ENCODE measurements at regions not wholly inside any gene's neighbourhood (a gene's known extent, or its start where the extent isn't known, plus 50 kb on each side); places are given as distances from the start of the nearest gene placed in this dataset.
A peak's percentile ranks its signal among the peaks of the same experiment; 100 is the strongest.

GRCh38 chr2:42979870-42980763, 187.7 kb upstream of the HAAO start:
- H3K4me1 ChIP-seq (ENCODE audit: control insufficient read depth, insufficient read depth, low read length): peaks cover 44% of the 10 kb centered on the region
- H3K27me3 ChIP-seq (ENCODE audit: control insufficient read depth, insufficient read depth, low read length): no peaks in the 10 kb centered on the region
- no peak overlapping the region for H3K4me3 ChIP-seq (ENCODE audit: low read depth, low read length)
- no peaks in the 10 kb centered on the region for H3K36me3 ChIP-seq (ENCODE audit: control insufficient read depth, insufficient read depth, low read length)
- 84% methylated on average over 16 of the region's 16 CpGs for WGBS (ENCODE audit: insufficient coverage)
- DNase-seq (ENCODE audit: low read depth in 4 of 6, low spot score in 6 of 6): no peak
- no peak overlapping the region for H3K27ac ChIP-seq (ENCODE audit: low read depth, low read length)
- no peaks in the 10 kb centered on the region for H3K9me3 ChIP-seq (ENCODE audit: control insufficient read depth, insufficient read depth, low read length)

- Histone ChIP-seq H3K9me3 (ENCODE audit: control insufficient read depth, insufficient read depth, low read length) (no peaks in the 10 kb centered on the region), H3K36me3 (ENCODE audit: control insufficient read depth, insufficient read depth, low read length) (no peaks in the 10 kb centered on the region), H3K27me3 (ENCODE audit: control insufficient read depth, insufficient read depth, low read length) (no peaks in the 10 kb centered on the region), H3K4me3 (ENCODE audit: low read depth, low read length) (no peak overlapping the region), H3K4me1 (ENCODE audit: control insufficient read depth, insufficient read depth, low read length) (peaks cover 50% of the 10 kb centered on the region), H3K27ac (ENCODE audit: low read depth, low read length) (peak overlapping the region; percentile 33)
- DNase-seq (ENCODE audit: low read depth in 4 of 6, low spot score in 6 of 6): no peak
- 61% methylated on average over 2 of the region's 5 CpGs for WGBS (ENCODE audit: insufficient coverage)
Measured at GRCh38 chr2:42979416-42979869, 187.1 kb upstream of the HAAO start.

- 87% methylated on average over 6 of the region's 7 CpGs for WGBS (ENCODE audit: insufficient coverage)
Measured at GRCh38 chr2:42978887-42979415, 186.6 kb upstream of the HAAO start.

GRCh38 chr2:42978175-42978886, 185.9 kb upstream of the HAAO start:
- Histone ChIP-seq H3K27ac (ENCODE audit: low read depth, low read length) (no peak overlapping the region), H3K9me3 (ENCODE audit: control insufficient read depth, insufficient read depth, low read length) (no peaks in the 10 kb centered on the region), H3K36me3 (ENCODE audit: control insufficient read depth, insufficient read depth, low read length) (no peaks in the 10 kb centered on the region), H3K4me1 (ENCODE audit: control insufficient read depth, insufficient read depth, low read length) (peaks cover 54% of the 10 kb centered on the region), H3K4me3 (ENCODE audit: low read depth, low read length) (no peak overlapping the region), H3K27me3 (ENCODE audit: control insufficient read depth, insufficient read depth, low read length) (no peaks in the 10 kb centered on the region)
- no CpG with 5 or more reads among the region's 5 CpGs for WGBS (ENCODE audit: insufficient coverage)
- DNase-seq (ENCODE audit: low read depth in 4 of 6, low spot score in 6 of 6): no peak

More at GRCh38 chr2:42978887-42979415, 186.6 kb upstream of the HAAO start:
- Histone ChIP-seq H3K4me3 (ENCODE audit: low read depth, low read length) (no peak overlapping the region), H3K27me3 (ENCODE audit: control insufficient read depth, insufficient read depth, low read length) (no peaks in the 10 kb centered on the region), H3K27ac (ENCODE audit: low read depth, low read length) (peak overlapping the region; percentile 33), H3K9me3 (ENCODE audit: control insufficient read depth, insufficient read depth, low read length) (no peaks in the 10 kb centered on the region), H3K4me1 (ENCODE audit: control insufficient read depth, insufficient read depth, low read length) (peaks cover 54% of the 10 kb centered on the region), H3K36me3 (ENCODE audit: control insufficient read depth, insufficient read depth, low read length) (no peaks in the 10 kb centered on the region)
- no peak for DNase-seq (ENCODE audit: low read depth in 4 of 6, low spot score in 6 of 6)

GRCh38 chr2:42977270-42978174, 185.1 kb upstream of the HAAO start:
- Histone ChIP-seq H3K27me3 (ENCODE audit: control insufficient read depth, insufficient read depth, low read length) (no peaks in the 10 kb centered on the region), H3K27ac (ENCODE audit: low read depth, low read length) (no peak overlapping the region), H3K4me1 (ENCODE audit: control insufficient read depth, insufficient read depth, low read length) (peaks cover 54% of the 10 kb centered on the region), H3K9me3 (ENCODE audit: control insufficient read depth, insufficient read depth, low read length) (no peaks in the 10 kb centered on the region), H3K4me3 (ENCODE audit: low read depth, low read length) (no peak overlapping the region), H3K36me3 (ENCODE audit: control insufficient read depth, insufficient read depth, low read length) (no peaks in the 10 kb centered on the region)
- no peak for DNase-seq (ENCODE audit: low read depth in 4 of 6, low spot score in 6 of 6)
- 58% methylated on average over 12 of the region's 12 CpGs for WGBS (ENCODE audit: insufficient coverage)

- WGBS (ENCODE audit: insufficient coverage): 87% methylated on average over 3 of the region's 5 CpGs
- Histone ChIP-seq H3K36me3 (ENCODE audit: control insufficient read depth, insufficient read depth, low read length) (no peaks in the 10 kb centered on the region), H3K4me3 (ENCODE audit: low read depth, low read length) (no peak overlapping the region), H3K9me3 (ENCODE audit: control insufficient read depth, insufficient read depth, low read length) (no peaks in the 10 kb centered on the region), H3K27ac (ENCODE audit: low read depth, low read length) (no peak overlapping the region), H3K4me1 (ENCODE audit: control insufficient read depth, insufficient read depth, low read length) (peaks cover 54% of the 10 kb centered on the region), H3K27me3 (ENCODE audit: control insufficient read depth, insufficient read depth, low read length) (no peaks in the 10 kb centered on the region)
- DNase-seq (ENCODE audit: low read depth in 4 of 6, low spot score in 6 of 6): no peak
Measured at GRCh38 chr2:42976351-42976750, 184.0 kb upstream of the HAAO start.

- Histone ChIP-seq H3K27me3 (ENCODE audit: control insufficient read depth, insufficient read depth, low read length) (no peaks in the 10 kb centered on the region), H3K4me3 (ENCODE audit: low read depth, low read length) (peak overlapping the region; percentile 36), H3K36me3 (ENCODE audit: control insufficient read depth, insufficient read depth, low read length) (no peaks in the 10 kb centered on the region), H3K4me1 (ENCODE audit: control insufficient read depth, insufficient read depth, low read length) (peaks cover 50% of the 10 kb centered on the region), H3K27ac (ENCODE audit: low read depth, low read length) (peak overlapping the region; percentile 83), H3K9me3 (ENCODE audit: control insufficient read depth, insufficient read depth, low read length) (no peaks in the 10 kb centered on the region)
- 15% methylated on average over 35 of the region's 40 CpGs for WGBS (ENCODE audit: insufficient coverage)
- DNase-seq (ENCODE audit: low read depth in 4 of 6, low spot score in 6 of 6): peak in 3 of 6 donors; percentile 55 to 86 (median 82)
Measured at GRCh38 chr2:42974721-42975717, 182.6 kb upstream of the HAAO start.

GRCh38 chr2:42974169-42974720, 181.9 kb upstream of the HAAO start:
- 86% methylated on average over 2 of the region's 2 CpGs for WGBS (ENCODE audit: insufficient coverage)
- no peak for DNase-seq (ENCODE audit: low read depth in 4 of 6, low spot score in 6 of 6)
- no peaks in the 10 kb centered on the region for H3K36me3 ChIP-seq (ENCODE audit: control insufficient read depth, insufficient read depth, low read length)
- H3K27me3 ChIP-seq (ENCODE audit: control insufficient read depth, insufficient read depth, low read length): no peaks in the 10 kb centered on the region
- H3K27ac ChIP-seq (ENCODE audit: low read depth, low read length): peak overlapping the region; percentile 83
- peaks cover 48% of the 10 kb centered on the region for H3K4me1 ChIP-seq (ENCODE audit: control insufficient read depth, insufficient read depth, low read length)
- no peaks in the 10 kb centered on the region for H3K9me3 ChIP-seq (ENCODE audit: control insufficient read depth, insufficient read depth, low read length)
- H3K4me3 ChIP-seq (ENCODE audit: low read depth, low read length): no peak overlapping the region

All from spinal cord (tissue), 9 donors.